GM12865 (cell line): ENCODE measurements at regions not wholly inside any gene's neighbourhood (a gene's known extent, or its start where the extent isn't known, plus 50 kb on each side); places are given as distances from the start of the nearest gene placed in this dataset.
A peak's percentile ranks its signal among the peaks of the same experiment; 100 is the strongest.

Source experiments
- DNase-seq: peaks from one replicate; pipeline ENCODE4 v3.0.0; 2010; ENCODE audit warnings: low read depth
- H3K4me3 ChIP-seq: 2 replicates; pipeline ENCODE4 v1.5.1; 2011; ENCODE audit warnings: mild to moderate bottlenecking, low read depth, low read length, control low read depth
- TF ChIP-seq, protein P1 (sequence below): IDR thresholded peaks from 2 replicates; pipeline ENCODE4 v1.5.1; 2011; ENCODE audit warnings: low read length, control low read depth, low read depth, inconsistent platforms; ENCODE audit not compliant: insufficient read depth; ENCODE audit errors: missing control alignments

DNA sequence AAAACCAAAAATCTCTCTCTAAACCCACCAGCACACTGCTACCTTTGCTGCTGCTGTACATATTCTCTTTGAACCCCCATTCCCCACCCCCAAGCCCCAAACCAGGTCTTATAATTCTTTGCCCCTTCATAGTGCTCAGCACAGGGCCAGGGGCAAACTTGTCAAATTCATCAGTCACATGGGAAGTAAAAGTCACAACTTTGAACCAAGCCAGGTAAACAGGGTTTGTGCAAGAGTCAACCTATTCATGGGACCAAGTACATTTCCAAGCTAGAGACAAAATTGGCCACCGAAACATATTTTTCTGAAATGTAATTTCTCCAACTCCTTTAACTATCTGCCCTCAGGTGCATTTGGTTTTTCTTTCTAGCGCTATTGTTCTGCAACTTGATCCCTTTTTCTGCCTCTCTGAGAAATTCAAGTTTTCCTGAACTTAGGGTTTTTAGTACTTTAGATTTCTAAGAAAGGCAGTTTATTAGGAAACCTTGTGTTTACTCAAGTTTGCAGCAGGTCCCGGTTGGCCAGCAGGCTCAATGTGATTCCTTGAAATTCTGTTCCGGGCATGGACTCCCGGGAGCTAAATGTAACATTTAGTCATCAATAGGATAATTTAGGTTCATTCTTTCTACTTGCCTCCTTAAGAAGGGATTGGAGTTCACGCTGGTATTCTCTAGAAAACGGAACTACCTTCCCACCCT is 230.5 kb downstream of the EFCAB11 start:
- TF ChIP-seq, protein P1, sequence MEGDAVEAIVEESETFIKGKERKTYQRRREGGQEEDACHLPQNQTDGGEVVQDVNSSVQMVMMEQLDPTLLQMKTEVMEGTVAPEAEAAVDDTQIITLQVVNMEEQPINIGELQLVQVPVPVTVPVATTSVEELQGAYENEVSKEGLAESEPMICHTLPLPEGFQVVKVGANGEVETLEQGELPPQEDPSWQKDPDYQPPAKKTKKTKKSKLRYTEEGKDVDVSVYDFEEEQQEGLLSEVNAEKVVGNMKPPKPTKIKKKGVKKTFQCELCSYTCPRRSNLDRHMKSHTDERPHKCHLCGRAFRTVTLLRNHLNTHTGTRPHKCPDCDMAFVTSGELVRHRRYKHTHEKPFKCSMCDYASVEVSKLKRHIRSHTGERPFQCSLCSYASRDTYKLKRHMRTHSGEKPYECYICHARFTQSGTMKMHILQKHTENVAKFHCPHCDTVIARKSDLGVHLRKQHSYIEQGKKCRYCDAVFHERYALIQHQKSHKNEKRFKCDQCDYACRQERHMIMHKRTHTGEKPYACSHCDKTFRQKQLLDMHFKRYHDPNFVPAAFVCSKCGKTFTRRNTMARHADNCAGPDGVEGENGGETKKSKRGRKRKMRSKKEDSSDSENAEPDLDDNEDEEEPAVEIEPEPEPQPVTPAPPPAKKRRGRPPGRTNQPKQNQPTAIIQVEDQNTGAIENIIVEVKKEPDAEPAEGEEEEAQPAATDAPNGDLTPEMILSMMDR, result no peak
- no peak for DNase-seq
- no peak overlapping the region for H3K4me3 ChIP-seq

DNA sequence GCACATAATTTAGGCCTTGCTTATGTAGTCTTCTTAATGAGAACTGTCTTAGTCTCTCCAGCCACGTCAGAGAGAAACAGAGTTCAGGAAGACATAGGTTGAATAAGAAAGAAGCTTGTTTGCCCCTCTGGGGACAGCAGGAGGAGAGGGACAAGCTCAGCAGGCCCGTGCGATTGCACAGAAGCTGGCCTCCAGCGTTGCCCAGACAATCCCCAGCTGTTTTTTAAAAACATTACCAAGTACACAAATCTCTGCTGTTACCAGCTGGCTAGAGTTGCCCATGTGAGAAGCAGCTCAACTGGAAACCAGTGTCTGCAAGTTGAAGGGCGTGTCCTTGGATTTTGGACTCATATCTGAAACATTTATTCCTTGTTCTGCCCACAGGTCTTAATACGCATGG is 232.6 kb downstream of the EFCAB11 start:
- H3K4me3 ChIP-seq, result no peak overlapping the region
- TF ChIP-seq, protein P1, result no peak
- no peak for DNase-seq

DNA sequence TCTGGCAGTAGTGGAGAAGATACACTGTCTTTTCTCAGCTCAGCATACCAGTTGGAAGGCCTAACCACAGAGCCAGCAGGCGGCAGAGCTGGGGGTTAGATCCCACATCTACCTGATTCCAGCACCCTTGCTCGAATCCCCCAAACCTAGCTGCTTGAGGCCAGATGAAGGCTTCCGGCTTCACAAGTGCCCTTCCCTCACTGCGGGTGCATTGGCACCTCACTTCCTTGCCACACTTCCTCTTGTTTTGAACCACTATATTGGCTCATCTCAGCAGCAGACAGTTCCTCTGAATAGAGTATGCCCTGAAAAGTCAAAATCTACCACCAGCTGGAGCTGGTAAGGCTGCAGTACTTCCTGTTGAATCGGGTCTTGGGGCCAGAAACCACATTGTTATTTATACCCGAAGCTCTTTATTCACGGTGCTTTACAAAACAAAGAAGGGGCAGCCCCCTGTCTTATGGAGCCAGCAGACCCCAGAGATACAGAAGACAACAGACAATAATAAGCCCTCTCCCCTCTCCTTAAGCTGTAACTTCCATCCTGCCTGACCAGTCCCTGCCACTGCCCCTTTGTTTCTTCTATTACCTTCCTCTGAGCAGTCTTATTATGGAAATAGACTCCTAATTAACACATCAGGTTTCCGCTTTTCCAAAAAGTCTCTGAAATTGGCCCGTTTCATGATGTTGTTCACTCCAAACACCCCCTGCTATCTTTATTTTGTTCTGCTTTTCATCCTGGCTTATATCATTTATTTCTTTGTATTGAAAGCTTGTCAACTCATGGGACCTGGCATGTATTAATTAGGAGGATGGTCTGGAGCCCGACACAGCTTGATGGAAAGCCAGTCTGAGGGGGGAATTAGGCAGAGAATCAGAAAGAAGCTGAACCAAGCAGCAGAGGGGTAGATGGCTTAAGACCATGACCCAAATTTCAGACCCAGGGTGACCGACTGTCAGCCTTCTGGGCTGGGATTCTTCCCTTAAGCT is 233.5 kb downstream of the EFCAB11 start:
- DNase-seq, result peak; percentile 77
- TF ChIP-seq, protein P1, result no peak
- H3K4me3 ChIP-seq, result no peak overlapping the region

DNA sequence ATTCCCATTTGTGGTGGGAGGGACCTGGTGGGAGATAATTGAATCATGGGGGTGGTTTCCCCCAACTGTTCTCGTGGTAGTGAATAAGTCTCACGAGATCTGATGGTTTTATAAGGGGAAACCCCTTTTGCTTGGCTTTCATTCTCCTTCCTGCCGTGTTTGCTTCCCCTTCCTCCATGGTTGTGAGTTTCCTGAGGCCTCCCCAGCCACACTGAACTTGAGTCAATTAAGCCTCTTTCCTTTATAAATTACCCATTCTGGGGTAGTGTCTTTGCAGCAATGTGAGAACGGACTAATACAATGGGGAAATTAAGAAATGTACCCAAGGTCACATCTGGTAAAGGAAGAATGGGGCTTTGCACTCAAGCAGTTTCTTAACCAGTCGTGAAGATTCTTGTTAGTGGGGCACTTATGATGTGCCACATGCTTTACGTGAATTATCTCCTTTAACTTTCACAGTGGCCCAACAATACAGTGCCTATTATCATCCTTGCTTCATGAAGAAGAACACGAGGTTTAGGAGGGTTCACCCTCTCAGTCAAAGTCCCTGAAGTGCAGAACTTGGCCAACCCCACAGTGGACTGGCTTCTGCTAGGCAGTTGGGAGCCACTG is 234.3 kb downstream of the EFCAB11 start:
- DNase-seq, result peak; percentile 11
- TF ChIP-seq, protein P1, result no peak
- H3K4me3 ChIP-seq, result no peak overlapping the region

DNA sequence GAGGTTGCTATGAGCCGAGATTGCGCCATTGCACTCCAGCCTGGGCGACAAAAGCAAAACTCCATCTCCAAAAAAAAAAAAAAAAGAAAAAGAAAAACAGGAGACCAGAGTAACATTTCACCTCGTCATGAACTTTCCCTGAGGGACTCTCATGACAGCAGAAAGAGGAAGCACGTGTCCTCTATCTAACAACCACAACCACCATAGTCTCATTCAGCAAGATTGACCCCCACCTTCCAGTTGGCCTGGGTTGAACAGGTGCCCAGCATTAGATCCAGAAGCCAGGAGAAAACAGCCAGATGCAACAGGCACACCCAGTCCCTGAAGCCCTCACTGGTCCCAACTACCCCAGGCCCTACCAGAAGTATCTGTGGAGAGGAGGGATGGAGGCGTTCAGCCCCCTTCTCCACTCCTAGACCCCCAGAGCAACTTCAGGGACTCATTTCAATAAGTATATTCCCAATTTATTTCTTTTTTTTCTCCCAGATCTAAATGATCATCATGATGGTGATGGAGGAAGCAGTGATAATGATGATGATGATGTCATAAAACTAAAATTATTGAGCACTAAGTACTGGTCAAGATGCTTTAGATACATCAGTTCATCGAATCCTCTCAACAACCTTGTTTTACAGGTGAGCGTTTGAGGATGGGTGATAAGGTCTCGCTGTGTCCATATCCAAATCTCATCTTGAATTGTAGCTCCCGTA is 235.0 kb downstream of the EFCAB11 start:
- DNase-seq, result peak; percentile 51
- TF ChIP-seq, protein P1, result no peak
- H3K4me3 ChIP-seq, result no peak overlapping the region

DNA sequence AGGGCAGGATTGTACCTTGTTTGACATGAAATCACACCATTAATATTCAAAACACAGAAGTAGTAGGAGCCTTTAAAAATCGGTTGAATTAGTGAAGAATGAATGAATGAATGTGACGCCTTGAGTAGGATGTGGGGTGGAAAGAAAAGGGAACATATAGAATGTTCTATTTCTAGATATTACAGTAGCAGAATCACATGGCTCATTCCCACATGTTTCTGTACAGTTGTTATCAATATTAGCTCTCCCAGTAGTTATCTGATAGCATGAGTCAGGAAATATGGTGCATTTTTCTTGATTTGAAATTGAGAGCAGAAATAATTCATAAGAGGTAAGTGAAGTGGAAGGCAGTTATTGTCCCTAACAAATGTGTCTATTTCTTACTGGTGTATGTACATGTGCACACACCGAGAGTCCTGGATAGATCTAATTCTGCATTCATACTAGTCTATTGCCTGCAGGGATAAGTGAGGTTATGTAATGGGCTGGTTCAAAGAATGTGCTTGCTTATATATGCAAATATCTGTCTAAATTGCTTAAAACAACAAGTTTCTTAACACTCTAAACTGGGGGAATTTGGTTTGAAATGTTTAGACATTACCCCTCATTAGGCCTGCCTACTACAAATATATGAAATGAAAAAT is 245.4 kb downstream of the EFCAB11 start:
- no peak overlapping the region for H3K4me3 ChIP-seq
- TF ChIP-seq, protein P1, result no peak
- DNase-seq, result no peak
